GM21367 (cell line): ENCODE measurements at regions not wholly inside any gene's neighbourhood (a gene's known extent, or its start where the extent isn't known, plus 50 kb on each side); places are given as distances from the start of the nearest gene placed in this dataset.

Experiments
- ATAC-seq: cut with Tn5 transposase; IDR thresholded peaks from one replicate; pipeline ENCODE4 v1.9.1; 2021; ENCODE audit not compliant: unreplicated experiment

- no peak for ATAC-seq
Measured at GRCh38 chr13:85742355-85742754, 56.9 kb downstream of the SLITRK6 start.

- ATAC-seq, result no peak
Measured at GRCh38 chr13:85741017-85741416, 58.2 kb downstream of the SLITRK6 start.

- no peak for ATAC-seq
Measured at GRCh38 chr13:85738696-85739320, 60.4 kb downstream of the SLITRK6 start.

GRCh38 chr13:85737952-85738351 lies 61.3 kb downstream of the SLITRK6 start:
- ATAC-seq, result no peak

GRCh38 chr13:85729296-85729695 lies 69.9 kb downstream of the SLITRK6 start:
- ATAC-seq, result no peak

GRCh38 chr13:85728811-85729210 lies 70.4 kb downstream of the SLITRK6 start:
- no peak for ATAC-seq

- ATAC-seq, result no peak
Measured at GRCh38 chr13:85725433-85725832, 73.8 kb downstream of the SLITRK6 start.

GRCh38 chr13:85724546-85725432 lies 74.4 kb downstream of the SLITRK6 start:
- ATAC-seq, result no peak

- ATAC-seq, result no peak
Measured at GRCh38 chr13:85719749-85720148, 79.5 kb downstream of the SLITRK6 start.

- no peak for ATAC-seq
Measured at GRCh38 chr13:85717921-85718320, 81.3 kb downstream of the SLITRK6 start.

- ATAC-seq, result no peak
Measured at GRCh38 chr13:85710545-85710944, 88.7 kb downstream of the SLITRK6 start.

GRCh38 chr13:85709721-85710120 lies 89.5 kb downstream of the SLITRK6 start:
- no peak for ATAC-seq

GRCh38 chr13:85709072-85709471 lies 90.1 kb downstream of the SLITRK6 start:
- ATAC-seq, result no peak

- ATAC-seq, result no peak
Measured at GRCh38 chr13:85700906-85701305, 98.3 kb downstream of the SLITRK6 start.

- no peak for ATAC-seq
Measured at GRCh38 chr13:85698256-85698655, 101.0 kb downstream of the SLITRK6 start.

- no peak for ATAC-seq
Measured at GRCh38 chr13:85694992-85695391, 104.2 kb downstream of the SLITRK6 start.

- ATAC-seq, result no peak
Measured at GRCh38 chr13:85693889-85694511, 105.2 kb downstream of the SLITRK6 start.

- no peak for ATAC-seq
Measured at GRCh38 chr13:85690368-85690767, 108.9 kb downstream of the SLITRK6 start.

- no peak for ATAC-seq
Measured at GRCh38 chr13:85685436-85685835, 113.8 kb downstream of the SLITRK6 start.

- ATAC-seq, result no peak
Measured at GRCh38 chr13:85675151-85675907, 123.9 kb downstream of the SLITRK6 start.

GRCh38 chr13:85671336-85671735 lies 127.9 kb downstream of the SLITRK6 start:
- no peak for ATAC-seq
